ENCODE measurements at regions not wholly inside any gene's neighbourhood (a gene's known extent, or its start where the extent isn't known, plus 50 kb on each side); places are given as distances from the start of the nearest gene placed in this dataset.

DNA sequence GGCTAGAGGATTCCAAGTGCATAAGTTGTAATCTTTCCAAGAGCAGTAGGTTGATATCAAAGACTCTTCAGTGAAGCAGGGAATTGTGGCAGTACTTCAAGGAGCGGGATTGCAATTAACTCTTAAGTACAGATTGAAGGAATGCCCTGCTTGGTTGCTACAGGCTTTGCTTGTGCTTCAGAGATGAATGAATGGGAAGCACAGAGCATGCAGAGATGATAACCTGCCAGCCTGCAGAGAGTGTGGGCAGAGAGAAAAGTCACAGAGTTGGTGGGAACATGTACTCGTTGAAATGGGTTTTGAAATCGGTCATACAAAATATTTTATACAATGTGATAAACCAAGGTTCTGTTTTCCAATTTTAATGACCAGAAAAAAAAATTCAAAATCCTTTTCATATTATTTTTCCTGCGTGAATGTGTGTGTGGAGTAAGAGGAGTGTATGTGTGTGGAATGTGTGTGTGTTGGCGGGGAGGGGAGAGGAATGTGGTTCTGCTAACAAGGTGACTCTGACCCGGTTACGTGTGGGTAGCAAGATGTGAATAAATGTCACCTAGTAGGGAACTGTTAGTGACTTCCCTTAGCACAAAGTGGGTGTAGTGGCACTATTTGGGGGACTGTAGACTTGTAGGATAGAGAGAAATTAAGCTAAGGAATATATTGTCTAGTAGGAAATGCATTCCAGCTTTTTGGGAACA, 697.8 kb downstream of the GATA3 start:
- TF ChIP-seq EZH2phosphoT487 (conservative IDR thresholded peaks at IDR 0.05; ENCODE audit: low read length), result no peak
- no peak for TF ChIP-seq CTCF (IDR thresholded peaks at IDR 0.05; ENCODE audit: insufficient read depth, low read length, poor library complexity, severe bottlenecking)
- no peaks in the 10 kb centered on the region for H3F3A ChIP-seq (ENCODE audit: insufficient read depth)
- no peaks in the 10 kb centered on the region for H4K20me1 ChIP-seq (ENCODE audit: low read depth, low read length)
- H3K4me3 ChIP-seq (ENCODE audit: insufficient read depth, low read length, poor library complexity, severe bottlenecking), result no peak overlapping the region
- no peaks in the 10 kb centered on the region for H3K36me3 ChIP-seq (ENCODE audit: low read length)
- no peak overlapping the region for H3K9ac ChIP-seq (ENCODE audit: low read length)
- H3K79me2 ChIP-seq (ENCODE audit: insufficient read depth, low read length), result no peaks in the 10 kb centered on the region
- no peak overlapping the region for H3K27ac ChIP-seq (ENCODE audit: low read depth, low read length)
- no peak overlapping the region for H2AFZ ChIP-seq (ENCODE audit: low read depth, low read length, severe bottlenecking)
- H3K27me3 ChIP-seq (ENCODE audit: low read length), result no peaks in the 10 kb centered on the region
- no peaks in the 10 kb centered on the region for H3K9me3 ChIP-seq (ENCODE audit: insufficient read depth, low read length)
- no peaks in the 10 kb centered on the region for H3K9me2 ChIP-seq (replicated peaks; ENCODE audit: insufficient read depth, low read length)
- H3K4me2 ChIP-seq (ENCODE audit: low read depth, low read length, poor library complexity, severe bottlenecking), result no peak overlapping the region

DNA sequence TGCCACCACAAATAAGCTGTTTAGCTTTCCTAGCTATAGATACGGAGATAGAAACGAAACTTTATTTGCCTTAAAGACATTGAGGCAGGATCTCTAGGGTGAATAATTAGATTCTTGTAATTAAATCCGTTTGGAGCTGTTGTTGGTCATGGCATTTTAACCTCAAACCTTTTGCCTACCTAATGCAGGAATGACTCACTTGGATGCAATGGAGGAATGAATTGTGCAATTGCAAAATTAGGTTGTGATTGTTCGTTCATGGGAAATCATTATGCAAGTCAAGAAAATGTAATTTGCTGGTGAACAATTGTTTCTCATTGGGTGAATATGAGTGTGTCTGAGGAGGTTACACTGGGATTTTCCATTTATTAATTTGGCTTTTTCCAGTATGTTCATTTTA, 703.5 kb downstream of the GATA3 start:
- Histone ChIP-seq H3K9me2 (replicated peaks; ENCODE audit: insufficient read depth, low read length) (no peaks in the 10 kb centered on the region), H3K4me2 (ENCODE audit: low read depth, low read length, poor library complexity, severe bottlenecking) (no peak overlapping the region), H3K36me3 (ENCODE audit: low read length) (no peaks in the 10 kb centered on the region), H3K4me3 (ENCODE audit: insufficient read depth, low read length, poor library complexity, severe bottlenecking) (no peak overlapping the region), H4K20me1 (ENCODE audit: low read depth, low read length) (no peaks in the 10 kb centered on the region), H3K79me2 (ENCODE audit: insufficient read depth, low read length) (no peaks in the 10 kb centered on the region), H2AFZ (ENCODE audit: low read depth, low read length, severe bottlenecking) (no peak overlapping the region), H3K27ac (ENCODE audit: low read depth, low read length) (no peak overlapping the region), H3K9ac (ENCODE audit: low read length) (no peak overlapping the region), H3F3A (ENCODE audit: insufficient read depth) (no peaks in the 10 kb centered on the region), H3K27me3 (ENCODE audit: low read length) (no peaks in the 10 kb centered on the region), H3K9me3 (ENCODE audit: insufficient read depth, low read length) (no peaks in the 10 kb centered on the region)
- TF ChIP-seq CTCF (IDR thresholded peaks at IDR 0.05; ENCODE audit: insufficient read depth, low read length, poor library complexity, severe bottlenecking) (no peak), EZH2phosphoT487 (conservative IDR thresholded peaks at IDR 0.05; ENCODE audit: low read length) (no peak)

DNA sequence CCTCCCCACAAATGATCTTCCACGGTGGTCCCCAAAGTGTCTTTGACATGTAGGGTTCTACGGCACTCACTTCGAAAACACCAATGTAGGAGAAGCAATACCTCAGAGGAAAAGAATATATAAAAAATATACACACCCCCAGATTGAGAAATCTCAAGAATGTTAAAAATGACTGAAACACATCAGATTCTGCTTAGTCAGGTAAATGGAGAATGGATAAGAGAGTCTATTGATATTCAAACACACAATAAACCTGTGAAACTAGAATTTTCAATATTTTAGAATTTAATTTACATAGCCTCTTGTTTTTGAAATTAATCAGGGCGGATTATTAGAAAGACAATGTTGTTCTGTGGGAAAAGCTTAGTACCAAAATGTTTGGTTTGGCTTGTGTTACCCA, 712.4 kb downstream of the GATA3 start:
- Histone ChIP-seq H2AFZ (ENCODE audit: low read depth, low read length, severe bottlenecking) (no peak overlapping the region), H3K4me2 (ENCODE audit: low read depth, low read length, poor library complexity, severe bottlenecking) (no peak overlapping the region), H3F3A (ENCODE audit: insufficient read depth) (no peaks in the 10 kb centered on the region)

More for the DNA sequence above, 712.4 kb downstream of the GATA3 start:
- H4K20me1 ChIP-seq (ENCODE audit: low read depth, low read length), result no peaks in the 10 kb centered on the region
- H3K4me3 ChIP-seq (ENCODE audit: insufficient read depth, low read length, poor library complexity, severe bottlenecking), result no peak overlapping the region
- H3K36me3 ChIP-seq (ENCODE audit: low read length), result no peaks in the 10 kb centered on the region
- H3K9me2 ChIP-seq (replicated peaks; ENCODE audit: insufficient read depth, low read length), result no peaks in the 10 kb centered on the region
- no peak overlapping the region for H3K27ac ChIP-seq (ENCODE audit: low read depth, low read length)
- H3K9me3 ChIP-seq (ENCODE audit: insufficient read depth, low read length), result no peaks in the 10 kb centered on the region
- no peaks in the 10 kb centered on the region for H3K79me2 ChIP-seq (ENCODE audit: insufficient read depth, low read length)
- H3K27me3 ChIP-seq (ENCODE audit: low read length), result no peaks in the 10 kb centered on the region
- H3K9ac ChIP-seq (ENCODE audit: low read length), result no peak overlapping the region
- TF ChIP-seq EZH2phosphoT487 (conservative IDR thresholded peaks at IDR 0.05; ENCODE audit: low read length), result no peak
- no peak for TF ChIP-seq CTCF (IDR thresholded peaks at IDR 0.05; ENCODE audit: insufficient read depth, low read length, poor library complexity, severe bottlenecking)
